IMR-90 (cell line): ENCODE measurements at regions not wholly inside any gene's neighbourhood (a gene's known extent, or its start where the extent isn't known, plus 50 kb on each side); places are given as distances from the start of the nearest gene placed in this dataset.

ENCODE experiments used
- ATAC-seq: fragments of 200-7000 bp; cut with Tn5 transposase; 2 replicates; pipeline ENCODE4 v1.9.1; 2020; ENCODE audit warnings: low read depth, mild to moderate bottlenecking, moderate library complexity
- BruUV-seq: library from RNA; stranded (reverse); fragments of 400-500 nt; replicated peaks from 2 replicates; lab custom pipeline; 2021; lab: Mats Ljungman, UMichigan
- CTCF ChIA-PET: fragments of 300-600 bp; formaldehyde crosslinking; extraction: SDS; loops from one replicate; lab custom pipeline; 2021; ENCODE audit warnings: antibody characterized with exemption; lab: Yijun Ruan, JAX
- POLR2A ChIA-PET: fragments of 300-600 bp; sonication (Branson Sonifier 250); formaldehyde crosslinking; loops from one replicate; lab custom pipeline; 2022; ENCODE audit warnings: antibody characterized with exemption; ENCODE audit not compliant: unreplicated experiment; lab: Charles Lee
- DNase-seq: peaks from one replicate; pipeline ENCODE4 v3.0.0; 2013
- H2AFZ ChIP-seq: replicated peaks from 2 replicates; pipeline ENCODE3; 2013; ENCODE audit warnings: low read length, mild to moderate bottlenecking; ENCODE audit not compliant: poor library complexity
- H2AK5ac ChIP-seq: 2 replicates; pipeline ENCODE4 v1.6.1; 2013; ENCODE audit warnings: low read depth, low read length, inconsistent platforms
- H2AK9ac ChIP-seq: replicated peaks from 2 replicates; pipeline ENCODE3; 2013; ENCODE audit warnings: mild to moderate bottlenecking, low read depth, low read length, moderate library complexity; ENCODE audit not compliant: poor library complexity
- H2BK120ac ChIP-seq: 2 replicates; pipeline ENCODE4 v1.6.1; 2013; ENCODE audit warnings: low read depth, low read length, inconsistent platforms
- H2BK15ac ChIP-seq: 3 replicates; pipeline ENCODE4 v1.6.1; 2013; ENCODE audit warnings: low read depth, low read length, inconsistent platforms
- H2BK20ac ChIP-seq: 2 replicates; pipeline ENCODE4 v1.6.1; 2013; ENCODE audit warnings: low read depth, mild to moderate bottlenecking, inconsistent platforms, low read length, moderate library complexity
- H2BK5ac ChIP-seq: 2 replicates; pipeline ENCODE4 v1.6.1; 2013; ENCODE audit warnings: mild to moderate bottlenecking, low read depth, low read length, inconsistent platforms; ENCODE audit not compliant: poor library complexity, severe bottlenecking
- H3K14ac ChIP-seq: replicated peaks from 2 replicates; pipeline ENCODE4 v1.6.1; 2013; ENCODE audit warnings: low read depth, low read length, inconsistent platforms
- H3K18ac ChIP-seq: 2 replicates; pipeline ENCODE4 v1.6.1; 2013; ENCODE audit warnings: low read depth, low read length, control low read depth
- H3K23ac ChIP-seq: 2 replicates; pipeline ENCODE4 v1.6.1; 2013; ENCODE audit warnings: low read depth, low read length, inconsistent platforms
- H3K27ac ChIP-seq: 2 replicates; pipeline ENCODE4 v1.5.1; 2013; ENCODE audit warnings: mild to moderate bottlenecking, control low read depth, low read length; ENCODE audit not compliant: insufficient read depth
- H3K27me3 ChIP-seq: 2 replicates; pipeline ENCODE4 v1.6.1; 2013; ENCODE audit warnings: low read length; ENCODE audit not compliant: control insufficient read depth, insufficient read depth
- H3K36me3 ChIP-seq: 2 replicates; pipeline ENCODE4 v1.6.1; 2013; ENCODE audit warnings: low read length, mixed read lengths; ENCODE audit not compliant: control insufficient read depth, insufficient read depth
- H3K4ac ChIP-seq: 2 replicates; pipeline ENCODE4 v1.6.1; 2013; ENCODE audit warnings: low read depth, low read length, inconsistent platforms
- H3K4me1 ChIP-seq: 2 replicates; pipeline ENCODE4 v1.6.1; 2013; ENCODE audit warnings: low read length, mixed read lengths; ENCODE audit not compliant: control insufficient read depth, insufficient read depth
- H3K4me2 ChIP-seq: 2 replicates; pipeline ENCODE4 v1.6.1; 2013; ENCODE audit warnings: low read depth, mild to moderate bottlenecking, control low read depth, low read length, moderate library complexity
- H3K4me3 ChIP-seq: 2 replicates; pipeline ENCODE4 v1.5.1; 2013; ENCODE audit warnings: low read depth, mild to moderate bottlenecking, control low read depth, low read length, moderate library complexity; ENCODE audit not compliant: insufficient read depth
- H3K56ac ChIP-seq: 2 replicates; pipeline ENCODE4 v1.6.1; 2013; ENCODE audit warnings: low read length, inconsistent platforms; ENCODE audit not compliant: insufficient read depth; ENCODE audit errors: extremely low read depth
- H3K79me1 ChIP-seq, 2 experiments: 2 replicates each; pipeline ENCODE4 v1.6.1; 2013; ENCODE audit warnings: low read length in 2 of 2, inconsistent platforms in 1 of 2, low read depth in 1 of 2
- H3K9ac ChIP-seq: 2 replicates; pipeline ENCODE4 v1.6.1; 2013; ENCODE audit warnings: low read depth, low read length, control low read depth
- H3K9me1 ChIP-seq: 2 replicates; pipeline ENCODE4 v1.6.1; 2013; ENCODE audit warnings: low read length, inconsistent platforms; ENCODE audit not compliant: insufficient read depth
- H3K9me3 ChIP-seq: 2 replicates; pipeline ENCODE4 v1.6.1; 2013; ENCODE audit warnings: low read length; ENCODE audit not compliant: control insufficient read depth, insufficient read depth
- H4K20me1 ChIP-seq: 2 replicates; pipeline ENCODE4 v1.6.1; 2013; ENCODE audit warnings: low read length, inconsistent platforms; ENCODE audit not compliant: insufficient read depth
- H4K5ac ChIP-seq: 2 replicates; pipeline ENCODE4 v1.6.1; 2013; ENCODE audit warnings: mild to moderate bottlenecking, low read depth, low read length, control low read depth
- H4K8ac ChIP-seq, 2 experiments: 2 replicates each; pipeline ENCODE4 v1.6.1; 2013; ENCODE audit warnings: low read depth in 2 of 2, low read length in 2 of 2, control low read depth in 1 of 2, inconsistent platforms in 1 of 2
- H4K91ac ChIP-seq: 2 replicates; pipeline ENCODE4 v1.6.1; 2013; ENCODE audit warnings: low read depth, low read length, inconsistent platforms; ENCODE audit not compliant: insufficient read depth
- CTCF ChIP-seq: conservative IDR thresholded peaks from 2 replicates; pipeline ENCODE4 v1.5.1; 2012; ENCODE audit warnings: mild to moderate bottlenecking, low read depth, low read length, improper control_type of control experiment
- RFX5 ChIP-seq: IDR thresholded peaks from 2 replicates; pipeline ENCODE4 v1.8.0; 2012; ENCODE audit warnings: low read depth, mild to moderate bottlenecking, low read length, moderate library complexity
- WGBS, 2 experiments: methylation state at CpG; one replicate each; pipeline versions ENCODE4 v1.1.5 to v1.1.7; 2013; ENCODE audit warnings: missing lambda C conversion rate in 2 of 2; ENCODE audit not compliant: insufficient read length in 1 of 2; ENCODE audit errors: extremely low coverage in 2 of 2; 5-methylcytosine and 5-hydroxymethylcytosine counted together
- dilution Hi-C: fragments of 300-500 bp; cut with HindIII; formaldehyde crosslinking; loops from one replicate; pipeline ENCODE4 v1.14.3; 2018; ENCODE audit warnings: low sequenced_read_pairs; ENCODE audit not compliant: unreplicated experiment
- in situ Hi-C: fragments of 300-500 bp; cut with MboI; formaldehyde crosslinking; loops from 3 replicates; pipeline ENCODE4 v1.14.3; 2019; ENCODE audit warnings: low sequenced_read_pairs, inconsistent platforms, mixed read lengths
- intact Hi-C: fragments of 100-400 bp; cut with micrococcal nuclease; formaldehyde crosslinking; loops from 2 replicates; pipeline ENCODE4 v1.10.0; 2022

GRCh38 chr9:80385246-80385645, 813.5 kb downstream of the TLE4 start:
- no peaks in the 10 kb centered on the region for H3K79me1 ChIP-seq
- no TSS peak for BruUV-seq
- no peak for TF ChIP-seq CTCF
- no peak for TF ChIP-seq RFX5
- H2AFZ ChIP-seq, result no peak overlapping the region
- DNase-seq (no peak), ATAC-seq (no peak)
- no peak overlapping the region for H4K5ac ChIP-seq
- no peak overlapping the region for H3K4me2 ChIP-seq
- POLR2A ChIA-PET, result no interaction called here
- no peak overlapping the region for H3K4me3 ChIP-seq
- in situ Hi-C loops (no loop called here), dilution Hi-C loops (no loop called here), intact Hi-C loops (no loop called here)
- no peak overlapping the region for H2AK9ac ChIP-seq
- no peak overlapping the region for H3K23ac ChIP-seq
- H3K9me1 ChIP-seq, result no peaks in the 10 kb centered on the region
- H3K14ac ChIP-seq, result no peak overlapping the region
- no peak overlapping the region for H2BK20ac ChIP-seq
- no peaks in the 10 kb centered on the region for H3K36me3 ChIP-seq
- no CpG with 5 or more reads among the region's 3 CpGs for WGBS, 2 experiments
- CTCF ChIA-PET, result interaction anchor here (0.6 kb wide), 1 partner anchor 562 kb away, joined by 3 read pairs; no protein-coding TSS in a partner anchor
- no peak overlapping the region for H4K8ac ChIP-seq
- no peaks in the 10 kb centered on the region for H3K27me3 ChIP-seq
- no peak overlapping the region for H3K27ac ChIP-seq
- no peak overlapping the region for H2BK120ac ChIP-seq
- no peak overlapping the region for H2BK15ac ChIP-seq
- H3K9ac ChIP-seq, result no peak overlapping the region
- H3K4me1 ChIP-seq, result no peaks in the 10 kb centered on the region
- H2BK5ac ChIP-seq, result no peak overlapping the region
- H3K56ac ChIP-seq, result no peak overlapping the region
- H4K91ac ChIP-seq, result no peak overlapping the region
- no peak overlapping the region for H3K18ac ChIP-seq
- H3K9me3 ChIP-seq, result no peaks in the 10 kb centered on the region
- H4K20me1 ChIP-seq, result no peaks in the 10 kb centered on the region
- no peak overlapping the region for H2AK5ac ChIP-seq
- H3K4ac ChIP-seq, result no peak overlapping the region
